ENCODE measurements at regions not wholly inside any gene's neighbourhood (a gene's known extent, or its start where the extent isn't known, plus 50 kb on each side); places are given as distances from the start of the nearest gene placed in this dataset.

- H3K4me2 ChIP-seq, result no peak overlapping the region
- H2AFZ ChIP-seq (ENCODE audit: low read depth), result no peak overlapping the region
- H3K9ac ChIP-seq, result no peak overlapping the region
- H3K79me2 ChIP-seq (ENCODE audit: insufficient read depth, low read depth), result no peaks in the 10 kb centered on the region
- TF ChIP-seq CTCF (conservative IDR thresholded peaks at IDR 0.05; ENCODE audit: low read depth, low read length), result no peak
- H3K27ac ChIP-seq, result no peak overlapping the region
- no peaks in the 10 kb centered on the region for H3K4me1 ChIP-seq (ENCODE audit: low read depth, poor library complexity, severe bottlenecking)
- H4K20me1 ChIP-seq (ENCODE audit: insufficient read depth), result no peaks in the 10 kb centered on the region
- no peaks in the 10 kb centered on the region for H3K27me3 ChIP-seq (ENCODE audit: insufficient read depth, low read depth)
- no peak overlapping the region for H3K4me3 ChIP-seq (IDR thresholded peaks at IDR 0.05; ENCODE audit: insufficient read depth, low read depth, low read length)
- H3K36me3 ChIP-seq (ENCODE audit: insufficient read depth), result no peaks in the 10 kb centered on the region
These were observed 1094.8 kb upstream of the PIK3C3 start for GRCh38 chr18:40860189-40860588.

- Histone ChIP-seq H3K4me3 (IDR thresholded peaks at IDR 0.05; ENCODE audit: insufficient read depth, low read depth, low read length) (no peak overlapping the region), H3K36me3 (ENCODE audit: insufficient read depth) (no peaks in the 10 kb centered on the region), H3K4me2 (no peak overlapping the region), H2AFZ (ENCODE audit: low read depth) (no peak overlapping the region), H3K27me3 (ENCODE audit: insufficient read depth, low read depth) (no peaks in the 10 kb centered on the region), H3K27ac (no peak overlapping the region), H3K9ac (no peak overlapping the region), H4K20me1 (ENCODE audit: insufficient read depth) (no peaks in the 10 kb centered on the region), H3K4me1 (ENCODE audit: low read depth, poor library complexity, severe bottlenecking) (peaks cover 15% of the 10 kb centered on the region), H3K79me2 (ENCODE audit: insufficient read depth, low read depth) (no peaks in the 10 kb centered on the region)
- TF ChIP-seq CTCF (conservative IDR thresholded peaks at IDR 0.05; ENCODE audit: low read depth, low read length), result no peak
These were observed 1099.4 kb upstream of the PIK3C3 start for GRCh38 chr18:40855661-40856060.

GRCh38 chr18:40852406-40852805 is 1102.6 kb upstream of the PIK3C3 start:
- Histone ChIP-seq H3K4me2 (no peak overlapping the region), H3K4me1 (ENCODE audit: low read depth, poor library complexity, severe bottlenecking) (peaks cover 27% of the 10 kb centered on the region), H4K20me1 (ENCODE audit: insufficient read depth) (no peaks in the 10 kb centered on the region), H3K79me2 (ENCODE audit: insufficient read depth, low read depth) (no peaks in the 10 kb centered on the region), H3K9ac (no peak overlapping the region), H3K4me3 (IDR thresholded peaks at IDR 0.05; ENCODE audit: insufficient read depth, low read depth, low read length) (no peak overlapping the region), H3K27me3 (ENCODE audit: insufficient read depth, low read depth) (no peaks in the 10 kb centered on the region), H3K36me3 (ENCODE audit: insufficient read depth) (no peaks in the 10 kb centered on the region), H2AFZ (ENCODE audit: low read depth) (no peak overlapping the region), H3K27ac (no peak overlapping the region)
- no peak for TF ChIP-seq CTCF (conservative IDR thresholded peaks at IDR 0.05; ENCODE audit: low read depth, low read length)

GRCh38 chr18:40851014-40851429 is 1104.0 kb upstream of the PIK3C3 start:
- H3K4me1 ChIP-seq (ENCODE audit: low read depth, poor library complexity, severe bottlenecking), result peaks cover 27% of the 10 kb centered on the region
- H3K27ac ChIP-seq, result peak overlapping the region; percentile 16; the same call in 1 of the 2 replicates
- H3K36me3 ChIP-seq (ENCODE audit: insufficient read depth), result no peaks in the 10 kb centered on the region
- no peaks in the 10 kb centered on the region for H3K79me2 ChIP-seq (ENCODE audit: insufficient read depth, low read depth)
- no peak for TF ChIP-seq CTCF (conservative IDR thresholded peaks at IDR 0.05; ENCODE audit: low read depth, low read length)
- no peak overlapping the region for H3K9ac ChIP-seq
- H2AFZ ChIP-seq (ENCODE audit: low read depth), result no peak overlapping the region
- peak overlapping the region; percentile 70 for H3K4me2 ChIP-seq
- H3K27me3 ChIP-seq (ENCODE audit: insufficient read depth, low read depth), result no peaks in the 10 kb centered on the region
- H4K20me1 ChIP-seq (ENCODE audit: insufficient read depth), result no peaks in the 10 kb centered on the region
- H3K4me3 ChIP-seq (IDR thresholded peaks at IDR 0.05; ENCODE audit: insufficient read depth, low read depth, low read length), result no peak overlapping the region
